Neural progenitor cell (in vitro differentiated cells): ENCODE measurements at regions not wholly inside any gene's neighbourhood (a gene's known extent, or its start where the extent isn't known, plus 50 kb on each side); places are given as distances from the start of the nearest gene placed in this dataset.

ENCODE experiments used
- DNase-seq: peaks from one replicate; pipeline ENCODE4 v3.0.0-alpha.2; 2016; ENCODE audit warnings: low spot score
- H2AFZ ChIP-seq: fragments of 200-600 bp; sonication (generic); replicated peaks from 2 replicates; pipeline ENCODE4 v1.6.1; 2016; ENCODE audit warnings: antibody characterized with exemption
- H3F3A ChIP-seq: fragments of 200-600 bp; sonication (generic); 2 replicates; pipeline ENCODE4 v1.6.1; 2016; ENCODE audit warnings: antibody characterized with exemption, low read depth
- H3K27ac ChIP-seq: fragments of 200-600 bp; sonication (generic); 2 replicates; pipeline ENCODE4 v1.5.1; 2016; ENCODE audit warnings: mild to moderate bottlenecking
- H3K27me3 ChIP-seq: fragments of 200-600 bp; sonication (generic); 2 replicates; pipeline ENCODE4 v1.6.1; 2016; ENCODE audit warnings: mild to moderate bottlenecking, moderate library complexity
- H3K36me3 ChIP-seq: fragments of 200-600 bp; sonication (generic); 2 replicates; pipeline ENCODE4 v1.5.1; 2016
- H3K4me1 ChIP-seq: fragments of 200-600 bp; sonication (generic); 2 replicates; pipeline ENCODE4 v1.6.1; 2016; ENCODE audit warnings: mixed run types
- H3K4me2 ChIP-seq: fragments of 200-600 bp; sonication (generic); 2 replicates; pipeline ENCODE4 v1.6.1; 2016
- H3K4me3 ChIP-seq: fragments of 200-600 bp; sonication (generic); 2 replicates; pipeline ENCODE4 v1.5.1; 2016
- H3K79me2 ChIP-seq: fragments of 200-600 bp; sonication (generic); 2 replicates; pipeline ENCODE4 v1.6.1; 2016; ENCODE audit warnings: low read depth
- H3K9ac ChIP-seq: fragments of 200-600 bp; sonication (generic); 2 replicates; pipeline ENCODE4 v1.6.1; 2016
- H3K9me3 ChIP-seq: fragments of 200-600 bp; sonication (generic); 2 replicates; pipeline ENCODE4 v1.5.1; 2016; ENCODE audit warnings: low read depth
- H4K20me1 ChIP-seq: fragments of 200-600 bp; sonication (generic); 2 replicates; pipeline ENCODE4 v1.6.1; 2016; ENCODE audit warnings: low read depth
- H3K27ac Mint-ChIP-seq: 3 replicates; pipeline ENCODE4 v1.8.0; 2021; ENCODE audit warnings: mixed read lengths
- H3K27me3 Mint-ChIP-seq: 2 replicates; pipeline ENCODE4 v1.8.0; 2022; ENCODE audit warnings: low read depth, mild to moderate bottlenecking, inconsistent platforms, moderate library complexity, mixed read lengths; ENCODE audit not compliant: insufficient read depth
- H3K36me3 Mint-ChIP-seq: 3 replicates; pipeline ENCODE4 v1.8.0; 2021; ENCODE audit warnings: mixed read lengths
- H3K4me1 Mint-ChIP-seq: 3 replicates; pipeline ENCODE4 v1.8.0; 2021; ENCODE audit warnings: mixed read lengths
- H3K4me3 Mint-ChIP-seq: 3 replicates; pipeline ENCODE4 v1.8.0; 2021; ENCODE audit warnings: mild to moderate bottlenecking, moderate library complexity, mixed read lengths
- H3K9me3 Mint-ChIP-seq: 3 replicates; pipeline ENCODE4 v1.8.0; 2020; ENCODE audit warnings: mixed read lengths
- EZH2 ChIP-seq: fragments of 200-600 bp; sonication (generic); IDR thresholded peaks from 2 replicates; pipeline ENCODE4 v1.6.1; 2017; ENCODE audit warnings: antibody characterized with exemption, mild to moderate bottlenecking, moderate library complexity
- EZH2phosphoT487 ChIP-seq: fragments of 200-600 bp; sonication (generic); IDR thresholded peaks from 2 replicates; pipeline ENCODE4 v1.6.1; 2017; ENCODE audit warnings: antibody characterized with exemption
- TF ChIP-seq, protein P1 (sequence below): fragments of 200-600 bp; sonication (generic); IDR thresholded peaks from 2 replicates; pipeline ENCODE4 v1.5.1; 2017; ENCODE audit warnings: antibody characterized with exemption, mild to moderate bottlenecking

DNA sequence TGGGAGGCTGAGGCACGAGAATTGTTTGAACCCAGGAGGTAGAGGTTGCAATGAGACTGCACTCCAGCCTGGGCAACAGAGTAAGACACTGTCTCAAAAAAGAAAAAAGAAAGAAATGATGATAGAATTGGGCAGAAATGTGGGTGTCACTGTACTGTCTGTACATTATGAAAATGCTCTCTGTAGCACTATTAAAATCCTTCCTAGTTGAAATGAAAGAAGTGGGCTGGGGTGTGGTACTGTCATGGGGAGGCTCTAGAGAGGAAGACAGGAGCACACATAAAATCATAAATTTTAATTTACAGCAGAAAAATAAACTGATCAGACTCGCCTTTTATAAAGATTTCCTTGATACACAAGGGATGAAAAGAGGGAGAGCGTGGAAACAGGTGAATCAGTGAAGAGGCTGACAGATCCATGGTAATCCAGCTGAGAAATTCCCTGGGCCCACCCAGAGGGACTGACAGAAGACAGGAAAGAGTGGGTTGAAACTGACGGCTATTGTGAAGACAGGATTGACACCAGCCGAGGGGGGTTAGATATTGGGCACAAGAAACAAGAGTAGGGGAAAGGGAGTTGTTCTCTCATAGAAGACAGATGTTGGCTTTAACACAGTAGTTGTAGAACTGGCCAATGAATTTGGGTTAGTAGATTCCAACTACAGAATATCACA lies 96.4 kb upstream of the ATL2 start:
- no peak overlapping the region for H3K4me2 ChIP-seq
- no peaks in the 10 kb centered on the region for H3K9me3 ChIP-seq
- no peaks in the 10 kb centered on the region for H3K4me1 ChIP-seq
- TF ChIP-seq, protein P1, sequence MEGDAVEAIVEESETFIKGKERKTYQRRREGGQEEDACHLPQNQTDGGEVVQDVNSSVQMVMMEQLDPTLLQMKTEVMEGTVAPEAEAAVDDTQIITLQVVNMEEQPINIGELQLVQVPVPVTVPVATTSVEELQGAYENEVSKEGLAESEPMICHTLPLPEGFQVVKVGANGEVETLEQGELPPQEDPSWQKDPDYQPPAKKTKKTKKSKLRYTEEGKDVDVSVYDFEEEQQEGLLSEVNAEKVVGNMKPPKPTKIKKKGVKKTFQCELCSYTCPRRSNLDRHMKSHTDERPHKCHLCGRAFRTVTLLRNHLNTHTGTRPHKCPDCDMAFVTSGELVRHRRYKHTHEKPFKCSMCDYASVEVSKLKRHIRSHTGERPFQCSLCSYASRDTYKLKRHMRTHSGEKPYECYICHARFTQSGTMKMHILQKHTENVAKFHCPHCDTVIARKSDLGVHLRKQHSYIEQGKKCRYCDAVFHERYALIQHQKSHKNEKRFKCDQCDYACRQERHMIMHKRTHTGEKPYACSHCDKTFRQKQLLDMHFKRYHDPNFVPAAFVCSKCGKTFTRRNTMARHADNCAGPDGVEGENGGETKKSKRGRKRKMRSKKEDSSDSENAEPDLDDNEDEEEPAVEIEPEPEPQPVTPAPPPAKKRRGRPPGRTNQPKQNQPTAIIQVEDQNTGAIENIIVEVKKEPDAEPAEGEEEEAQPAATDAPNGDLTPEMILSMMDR: no peak
- TF ChIP-seq EZH2 (no peak), EZH2phosphoT487 (no peak)
- H3K27ac ChIP-seq: no peak overlapping the region
- H3F3A ChIP-seq: no peaks in the 10 kb centered on the region
- H4K20me1 ChIP-seq: no peaks in the 10 kb centered on the region
- no peak for DNase-seq
- no peaks in the 10 kb centered on the region for H3K27me3 ChIP-seq
- H3K79me2 ChIP-seq: no peaks in the 10 kb centered on the region
- H3K9me3 Mint-ChIP-seq: peaks cover 2% of the 10 kb centered on the region
- no peak overlapping the region for H3K4me3 ChIP-seq
- H3K27me3 Mint-ChIP-seq: peaks cover 2% of the 10 kb centered on the region
- H3K9ac ChIP-seq: no peak overlapping the region
- peaks cover 7% of the 10 kb centered on the region for H3K4me1 Mint-ChIP-seq
- H2AFZ ChIP-seq: no peak overlapping the region
- H3K4me3 Mint-ChIP-seq: no peak overlapping the region
- H3K27ac Mint-ChIP-seq: no peak overlapping the region
- no peaks in the 10 kb centered on the region for H3K36me3 ChIP-seq
- no peaks in the 10 kb centered on the region for H3K36me3 Mint-ChIP-seq

DNA sequence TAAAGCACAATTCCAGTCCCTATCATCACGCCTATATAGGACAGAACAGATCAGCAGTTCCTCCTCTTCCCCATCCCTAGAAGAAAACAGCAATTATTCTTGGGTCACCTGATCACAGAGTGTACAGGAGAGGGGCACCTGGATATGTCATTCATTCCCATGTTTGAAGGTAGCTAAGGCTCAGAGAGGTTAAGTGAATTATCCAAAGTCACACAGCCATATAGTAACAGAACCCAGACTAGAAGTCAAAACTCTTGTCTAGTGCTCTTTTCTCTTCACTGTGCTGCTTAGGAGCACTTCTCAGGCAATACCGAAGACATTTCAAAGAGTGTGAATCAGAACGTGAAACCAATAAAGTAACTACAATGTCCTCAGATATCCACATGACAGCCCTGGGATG lies 93.0 kb upstream of the ATL2 start:
- peaks cover 7% of the 10 kb centered on the region for H3K4me1 Mint-ChIP-seq
- Histone ChIP-seq H3K4me2 (no peak overlapping the region), H3K36me3 (no peaks in the 10 kb centered on the region), H3K27me3 (no peaks in the 10 kb centered on the region), H3K9me3 (no peaks in the 10 kb centered on the region), H2AFZ (no peak overlapping the region), H3K4me1 (no peaks in the 10 kb centered on the region), H3K4me3 (no peak overlapping the region), H3K27ac (no peak overlapping the region), H3K79me2 (no peaks in the 10 kb centered on the region), H4K20me1 (no peaks in the 10 kb centered on the region), H3K9ac (no peak overlapping the region), H3F3A (no peaks in the 10 kb centered on the region)
- peaks cover 2% of the 10 kb centered on the region for H3K27me3 Mint-ChIP-seq
- H3K27ac Mint-ChIP-seq: no peak overlapping the region
- DNase-seq: no peak
- no peak for TF ChIP-seq EZH2
- TF ChIP-seq, protein P1: no peak
- TF ChIP-seq EZH2phosphoT487: no peak
- H3K9me3 Mint-ChIP-seq: no peaks in the 10 kb centered on the region
- H3K4me3 Mint-ChIP-seq: no peak overlapping the region
- no peaks in the 10 kb centered on the region for H3K36me3 Mint-ChIP-seq

DNA sequence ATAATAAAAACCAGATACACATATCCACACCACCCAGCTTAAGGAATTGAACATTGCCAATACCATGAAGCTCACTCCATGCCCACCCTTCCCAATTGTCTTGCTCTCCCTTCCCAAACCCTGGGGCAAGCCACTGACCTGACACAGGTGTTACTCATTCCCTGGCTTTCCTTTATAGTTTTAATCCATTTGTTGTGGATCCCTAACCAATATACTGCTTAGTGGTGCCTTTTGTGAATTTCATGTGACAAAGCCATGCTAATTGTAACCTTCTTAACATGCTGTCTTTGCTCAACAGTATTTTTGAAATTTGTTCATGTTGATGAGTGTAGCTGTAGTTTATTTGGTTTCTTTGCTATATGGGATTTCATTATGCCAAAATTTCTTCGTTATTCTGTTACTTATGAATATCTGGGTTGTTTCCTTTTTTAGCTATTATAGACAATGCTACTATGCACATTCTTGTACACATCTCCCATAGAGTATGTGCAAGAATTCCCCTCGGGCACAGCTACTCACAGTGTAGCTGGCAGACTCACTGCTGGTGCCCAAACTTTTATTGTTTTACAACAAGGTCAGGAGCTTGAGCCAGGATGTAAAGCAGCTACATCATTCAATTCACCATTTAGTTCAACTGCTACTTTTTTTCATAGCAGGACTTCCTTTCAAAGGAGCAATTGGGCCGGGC lies 90.8 kb upstream of the ATL2 start:
- H3K4me1 Mint-ChIP-seq: peaks cover 3% of the 10 kb centered on the region
- H3F3A ChIP-seq: no peaks in the 10 kb centered on the region
- no peak overlapping the region for H3K4me3 Mint-ChIP-seq
- no peaks in the 10 kb centered on the region for H4K20me1 ChIP-seq
- H3K36me3 Mint-ChIP-seq: no peaks in the 10 kb centered on the region
- H3K27ac Mint-ChIP-seq: no peak overlapping the region
- no peak overlapping the region for H3K27ac ChIP-seq
- no peaks in the 10 kb centered on the region for H3K36me3 ChIP-seq
- no peak for DNase-seq
- no peak for TF ChIP-seq EZH2
- TF ChIP-seq EZH2phosphoT487: no peak
- TF ChIP-seq, protein P1: no peak
- H3K9me3 Mint-ChIP-seq: no peaks in the 10 kb centered on the region
- no peak overlapping the region for H3K4me3 ChIP-seq
- H3K4me1 ChIP-seq: no peaks in the 10 kb centered on the region
- no peak overlapping the region for H2AFZ ChIP-seq
- H3K27me3 ChIP-seq: no peaks in the 10 kb centered on the region
- H3K9me3 ChIP-seq: no peaks in the 10 kb centered on the region
- H3K4me2 ChIP-seq: no peak overlapping the region
- no peaks in the 10 kb centered on the region for H3K79me2 ChIP-seq
- H3K9ac ChIP-seq: no peak overlapping the region
- H3K27me3 Mint-ChIP-seq: peaks cover 4% of the 10 kb centered on the region
